Esophagus squamous epithelium (tissue), 5 donors: ENCODE measurements at regions not wholly inside any gene's neighbourhood (a gene's known extent, or its start where the extent isn't known, plus 50 kb on each side); places are given as distances from the start of the nearest gene placed in this dataset.

ENCODE experiments used
- DNase-seq: peaks from one replicate; lab custom pipeline; 2025; lab: John Stamatoyannopoulos, UW
- H3K27ac ChIP-seq, 4 donors: fragments of 200-600 bp; sonication (generic); one replicate each; pipeline ENCODE4 v1.5.1; 2016 to 2019; ENCODE audit warnings: mild to moderate bottlenecking in 1 of 4
- H3K27me3 ChIP-seq, 4 donors: fragments of 200-600 bp; sonication (generic); 1 replicate in 3 of 4; 2 replicates in 1 of 4; pipeline versions ENCODE4 v1.5.1 to v1.6.0; 2017 to 2021; ENCODE audit warnings: antibody characterized with exemption in 1 of 4
- H3K36me3 ChIP-seq, 3 donors: fragments of 200-600 bp; sonication (generic); one replicate each; pipeline ENCODE4 v1.5.1; 2016 to 2019
- H3K4me1 ChIP-seq, 3 donors: fragments of 200-600 bp; sonication (generic); one replicate each; pipeline ENCODE4 v1.5.1; 2017 to 2019
- H3K4me3 ChIP-seq, 4 donors: fragments of 200-600 bp; sonication (generic); 1 replicate in 3 of 4; 2 replicates in 1 of 4; pipeline ENCODE4 v1.5.1; 2016 to 2019; ENCODE audit warnings: mild to moderate bottlenecking in 2 of 4, moderate library complexity in 1 of 4
- H3K9me3 ChIP-seq, 3 donors: fragments of 200-600 bp; sonication (generic); one replicate each; pipeline ENCODE4 v1.5.1; 2016 to 2019
- CTCF ChIP-seq, 6 experiments: fragments of 450-650 bp in 4 of 6; fragments of 200-600 bp in 2 of 6; sonication (generic) in 2 of 6; IDR thresholded peaks; one replicate each; pipeline ENCODE4 v1.5.1; 2016 to 2019; ENCODE audit warnings: antibody characterized with exemption in 6 of 6, mild to moderate bottlenecking in 4 of 6, moderate library complexity in 4 of 6
- POLR2A ChIP-seq, 4 donors: fragments of 450-650 bp; IDR thresholded peaks; one replicate each; pipeline ENCODE4 v1.6.1; 2017; ENCODE audit warnings: antibody characterized with exemption in 4 of 4, mild to moderate bottlenecking in 4 of 4, moderate library complexity in 3 of 4
- WGBS, 2 donors: methylation state at CpG; one replicate each; pipeline ENCODE4 v1.1.5; 2018; 5-methylcytosine and 5-hydroxymethylcytosine counted together
- intact Hi-C: fragments of 100-400 bp; cut with DNase I; formaldehyde crosslinking; loops from one replicate; pipeline ENCODE4 v1.15.0; 2022
- donor health status: DM: yes; HTN: yes; CAD: no.

DNA sequence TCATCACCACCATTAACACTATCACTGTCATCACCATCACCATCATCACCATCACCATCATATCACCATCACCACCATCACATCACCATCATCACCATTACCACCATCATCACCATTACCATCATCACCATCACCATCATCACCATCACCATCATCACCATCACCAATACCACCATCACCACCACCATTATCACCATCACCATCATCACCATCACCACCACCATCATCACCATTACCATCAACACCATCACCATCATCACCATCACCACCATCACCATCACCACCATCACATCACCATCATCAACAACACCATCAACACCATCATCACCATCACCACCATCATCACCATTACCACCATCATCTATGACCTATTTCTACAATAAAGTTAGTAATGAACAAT lies 86.1 kb upstream of the PDE10A start:
- Histone ChIP-seq H3K9me3 (no peaks in the 10 kb centered on the region), H3K4me1 (no peaks in the 10 kb centered on the region), H3K4me3 (no peak overlapping the region), H3K36me3 (no peaks in the 10 kb centered on the region), H3K27ac (no peak overlapping the region), H3K27me3 (peaks cover 0 to 3% (median 0%) of the 10 kb centered on the region in 4 donors)
- no peak for TF ChIP-seq POLR2A (IDR thresholded peaks at IDR 0.05)
- no peak for TF ChIP-seq CTCF (IDR thresholded peaks at IDR 0.05)
- no peak for DNase-seq
- intact Hi-C loops: no loop called here

GRCh38 chr6:165748390-165748789 lies 85.3 kb upstream of the PDE10A start:
- Histone ChIP-seq H3K27ac (no peak overlapping the region), H3K4me1 (no peaks in the 10 kb centered on the region), H3K9me3 (no peaks in the 10 kb centered on the region), H3K27me3 (peaks cover 0 to 3% (median 0%) of the 10 kb centered on the region in 4 donors), H3K36me3 (no peaks in the 10 kb centered on the region), H3K4me3 (no peak overlapping the region)
- no peak for DNase-seq
- TF ChIP-seq POLR2A (IDR thresholded peaks at IDR 0.05): no peak
- no peak for TF ChIP-seq CTCF (IDR thresholded peaks at IDR 0.05)
- WGBS, 2 donors: 63 to 73% methylated on average over 6 of the region's 6 CpGs
- intact Hi-C loops: no loop called here

- H3K9me3 ChIP-seq: no peaks in the 10 kb centered on the region
- H3K27ac ChIP-seq: no peak overlapping the region
- intact Hi-C loops: no loop called here
- peaks cover 0 to 3% (median 0%) of the 10 kb centered on the region in 4 donors for H3K27me3 ChIP-seq
- DNase-seq: no peak
- WGBS, 2 donors: 42 to 58% methylated on average over 4 of the region's 4 CpGs
- no peak for TF ChIP-seq CTCF (IDR thresholded peaks at IDR 0.05)
- TF ChIP-seq POLR2A (IDR thresholded peaks at IDR 0.05): no peak
- no peaks in the 10 kb centered on the region for H3K36me3 ChIP-seq
- no peak overlapping the region for H3K4me3 ChIP-seq
- H3K4me1 ChIP-seq: no peaks in the 10 kb centered on the region
Observed at GRCh38 chr6:165747963-165748362, 84.9 kb upstream of the PDE10A start.

DNA sequence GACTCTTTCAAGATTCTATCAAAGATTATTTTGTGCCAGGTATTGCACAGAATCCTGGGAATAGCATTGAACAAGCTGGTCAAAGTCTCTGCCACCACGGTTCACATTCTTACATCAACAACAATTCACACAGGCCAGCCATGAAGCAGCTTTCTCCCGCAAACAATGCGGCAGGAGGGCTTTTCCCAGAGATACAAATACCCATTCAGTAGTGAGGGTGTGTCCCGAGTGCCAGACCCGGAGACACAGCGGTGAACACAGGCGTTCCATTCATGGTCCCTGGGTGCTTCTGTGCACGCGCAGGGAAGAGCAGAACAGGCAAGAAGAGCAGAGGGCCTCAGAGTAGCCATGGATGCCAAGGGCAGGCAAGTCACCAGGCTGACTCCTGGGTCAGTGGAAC lies 83.3 kb upstream of the PDE10A start:
- DNase-seq: no peak
- Histone ChIP-seq H3K27ac (no peak overlapping the region), H3K27me3 (peaks cover 0 to 3% (median 0%) of the 10 kb centered on the region in 4 donors), H3K36me3 (no peaks in the 10 kb centered on the region), H3K4me3 (no peak overlapping the region), H3K9me3 (no peaks in the 10 kb centered on the region), H3K4me1 (no peaks in the 10 kb centered on the region)
- intact Hi-C loops: no loop called here
- WGBS, 2 donors: 64 to 79% methylated on average over 8 to 9 of the region's 9 CpGs
- TF ChIP-seq POLR2A (IDR thresholded peaks at IDR 0.05) (no peak), CTCF (IDR thresholded peaks at IDR 0.05) (no peak)

DNA sequence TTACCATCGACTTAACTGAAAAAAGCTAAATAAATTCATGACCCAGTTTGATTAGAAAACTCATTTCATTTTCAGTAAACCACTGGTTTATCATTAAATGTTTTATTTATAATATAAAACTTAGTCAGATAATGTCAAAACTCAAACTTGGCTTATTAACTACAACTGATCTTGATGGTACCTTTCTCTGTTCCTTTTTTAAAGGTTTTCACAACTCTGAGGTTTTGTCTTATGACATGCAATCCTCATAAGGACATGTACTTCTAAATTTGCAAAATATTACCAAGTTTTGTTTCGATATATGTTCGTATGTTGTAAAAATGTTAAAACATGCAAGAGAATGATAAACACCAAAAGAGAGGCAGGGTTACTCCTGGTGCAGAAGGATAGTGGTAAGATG lies 82.5 kb upstream of the PDE10A start:
- Histone ChIP-seq H3K27me3 (peaks cover 0 to 3% (median 0%) of the 10 kb centered on the region in 4 donors), H3K27ac (no peak overlapping the region), H3K4me1 (no peaks in the 10 kb centered on the region), H3K4me3 (no peak overlapping the region), H3K36me3 (no peaks in the 10 kb centered on the region), H3K9me3 (no peaks in the 10 kb centered on the region)
- DNase-seq: no peak
- TF ChIP-seq POLR2A (IDR thresholded peaks at IDR 0.05) (no peak), CTCF (IDR thresholded peaks at IDR 0.05) (no peak)
- 79% methylated on average over 3 of the region's 3 CpGs for WGBS, 2 donors
- intact Hi-C loops: no loop called here
